ENCODE measurements at regions not wholly inside any gene's neighbourhood (a gene's known extent, or its start where the extent isn't known, plus 50 kb on each side); places are given as distances from the start of the nearest gene placed in this dataset.

DNA sequence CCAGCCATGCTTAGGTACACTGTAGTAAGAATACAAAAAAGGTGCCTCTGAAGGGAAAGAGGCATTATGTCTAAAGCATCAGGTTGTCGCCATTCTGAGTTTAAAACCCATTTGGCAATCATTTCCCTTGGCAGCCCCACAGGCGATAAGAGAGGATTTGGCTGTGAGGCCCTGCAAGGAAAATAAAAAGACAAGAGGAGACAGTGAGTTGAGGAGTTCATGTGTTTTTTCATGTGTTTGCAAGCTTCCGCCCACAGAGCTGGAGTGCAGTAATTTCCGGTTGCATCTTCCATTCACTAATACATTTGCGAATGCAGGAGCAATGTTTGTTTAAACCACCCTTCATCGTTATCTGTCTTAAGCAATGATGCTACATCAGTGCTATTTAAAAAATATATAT lies 138.5 kb upstream of the SOX4 start:
- Histone ChIP-seq H3K4me3 (no peak overlapping the region), H3K27me3 (no peaks in the 10 kb centered on the region), H3K4me1 (no peaks in the 10 kb centered on the region), H3K27ac (no peak overlapping the region), H3K9me3 (no peaks in the 10 kb centered on the region), H3K36me3 (no peaks in the 10 kb centered on the region)
- ATAC-seq (ENCODE audit: low FRiP score in 2 of 2) = no peak
- 59 to 73% methylated on average over 6 of the region's 6 CpGs for WGBS, 2 donors
- TF ChIP-seq POLR2AphosphoS5 (IDR thresholded peaks at IDR 0.05) (no peak), EP300 (IDR thresholded peaks at IDR 0.05) (no peak), POLR2A (IDR thresholded peaks at IDR 0.05) (no peak)
- TF ChIP-seq, protein P1, sequence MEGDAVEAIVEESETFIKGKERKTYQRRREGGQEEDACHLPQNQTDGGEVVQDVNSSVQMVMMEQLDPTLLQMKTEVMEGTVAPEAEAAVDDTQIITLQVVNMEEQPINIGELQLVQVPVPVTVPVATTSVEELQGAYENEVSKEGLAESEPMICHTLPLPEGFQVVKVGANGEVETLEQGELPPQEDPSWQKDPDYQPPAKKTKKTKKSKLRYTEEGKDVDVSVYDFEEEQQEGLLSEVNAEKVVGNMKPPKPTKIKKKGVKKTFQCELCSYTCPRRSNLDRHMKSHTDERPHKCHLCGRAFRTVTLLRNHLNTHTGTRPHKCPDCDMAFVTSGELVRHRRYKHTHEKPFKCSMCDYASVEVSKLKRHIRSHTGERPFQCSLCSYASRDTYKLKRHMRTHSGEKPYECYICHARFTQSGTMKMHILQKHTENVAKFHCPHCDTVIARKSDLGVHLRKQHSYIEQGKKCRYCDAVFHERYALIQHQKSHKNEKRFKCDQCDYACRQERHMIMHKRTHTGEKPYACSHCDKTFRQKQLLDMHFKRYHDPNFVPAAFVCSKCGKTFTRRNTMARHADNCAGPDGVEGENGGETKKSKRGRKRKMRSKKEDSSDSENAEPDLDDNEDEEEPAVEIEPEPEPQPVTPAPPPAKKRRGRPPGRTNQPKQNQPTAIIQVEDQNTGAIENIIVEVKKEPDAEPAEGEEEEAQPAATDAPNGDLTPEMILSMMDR (IDR thresholded peaks at IDR 0.05) = no peak
- DNase-seq = no peak

DNA sequence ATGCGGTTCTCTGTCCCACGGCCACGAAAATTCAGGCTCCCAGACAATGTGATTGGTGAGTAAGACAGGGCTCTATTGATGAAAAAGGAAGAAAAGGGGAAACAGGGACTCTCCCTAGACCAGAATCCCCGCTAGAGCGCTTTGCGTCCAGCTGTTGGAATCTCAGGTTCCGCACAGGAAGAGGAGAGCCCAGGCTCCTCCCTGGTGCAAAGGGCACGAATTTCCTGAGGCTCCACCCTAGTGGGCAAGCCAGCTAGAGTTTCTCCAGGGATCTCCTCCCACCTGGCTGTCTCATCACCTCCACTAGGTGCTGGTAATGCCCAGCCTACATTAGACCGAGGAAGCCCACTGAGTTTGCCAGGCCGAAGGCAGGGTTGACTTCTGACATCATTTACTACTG lies 135.9 kb upstream of the SOX4 start:
- WGBS, 2 donors = 94 to 97% methylated on average over 9 to 10 of the region's 10 CpGs
- no peak overlapping the region for H3K4me3 ChIP-seq
- no peaks in the 10 kb centered on the region for H3K27me3 ChIP-seq
- no peaks in the 10 kb centered on the region for H3K9me3 ChIP-seq
- DNase-seq (no peak), ATAC-seq (ENCODE audit: low FRiP score in 2 of 2) (no peak)
- H3K27ac ChIP-seq = no peak overlapping the region
- H3K4me1 ChIP-seq = no peaks in the 10 kb centered on the region
- no peak for TF ChIP-seq POLR2AphosphoS5 (IDR thresholded peaks at IDR 0.05)
- TF ChIP-seq EP300 (IDR thresholded peaks at IDR 0.05) = no peak
- TF ChIP-seq, protein P1 (IDR thresholded peaks at IDR 0.05) = no peak
- TF ChIP-seq POLR2A (IDR thresholded peaks at IDR 0.05) = no peak
- no peaks in the 10 kb centered on the region for H3K36me3 ChIP-seq

DNA sequence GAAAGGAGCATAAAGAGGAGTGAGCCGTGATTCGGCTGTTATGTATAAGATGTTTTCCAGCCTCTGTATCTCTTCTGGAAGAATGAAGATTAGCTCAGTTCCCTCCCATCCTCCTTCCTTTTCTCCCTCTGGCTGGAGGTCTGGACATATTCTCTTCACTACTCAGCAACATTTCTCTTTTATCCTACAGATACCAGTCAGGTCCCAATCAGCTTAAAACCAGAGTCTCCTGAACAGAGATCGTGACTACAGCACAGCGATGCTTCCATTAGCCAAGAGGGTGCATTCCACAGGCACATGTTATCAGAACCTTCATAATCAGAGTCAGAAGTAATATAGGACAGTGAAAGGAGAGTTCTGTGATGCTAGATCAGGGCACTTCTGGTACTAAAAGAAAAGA lies 133.9 kb upstream of the SOX4 start:
- ATAC-seq (ENCODE audit: low FRiP score in 2 of 2) (no peak), DNase-seq (no peak)
- no peaks in the 10 kb centered on the region for H3K4me1 ChIP-seq
- H3K9me3 ChIP-seq = no peaks in the 10 kb centered on the region
- H3K27ac ChIP-seq = no peak overlapping the region
- H3K36me3 ChIP-seq = no peaks in the 10 kb centered on the region
- WGBS, 2 donors = 80 to 94% methylated on average over 4 of the region's 4 CpGs
- no peak overlapping the region for H3K4me3 ChIP-seq
- no peaks in the 10 kb centered on the region for H3K27me3 ChIP-seq
- TF ChIP-seq, protein P1 (IDR thresholded peaks at IDR 0.05) = no peak
- TF ChIP-seq POLR2A (IDR thresholded peaks at IDR 0.05) (no peak), POLR2AphosphoS5 (IDR thresholded peaks at IDR 0.05) (no peak), EP300 (IDR thresholded peaks at IDR 0.05) (no peak)

DNA sequence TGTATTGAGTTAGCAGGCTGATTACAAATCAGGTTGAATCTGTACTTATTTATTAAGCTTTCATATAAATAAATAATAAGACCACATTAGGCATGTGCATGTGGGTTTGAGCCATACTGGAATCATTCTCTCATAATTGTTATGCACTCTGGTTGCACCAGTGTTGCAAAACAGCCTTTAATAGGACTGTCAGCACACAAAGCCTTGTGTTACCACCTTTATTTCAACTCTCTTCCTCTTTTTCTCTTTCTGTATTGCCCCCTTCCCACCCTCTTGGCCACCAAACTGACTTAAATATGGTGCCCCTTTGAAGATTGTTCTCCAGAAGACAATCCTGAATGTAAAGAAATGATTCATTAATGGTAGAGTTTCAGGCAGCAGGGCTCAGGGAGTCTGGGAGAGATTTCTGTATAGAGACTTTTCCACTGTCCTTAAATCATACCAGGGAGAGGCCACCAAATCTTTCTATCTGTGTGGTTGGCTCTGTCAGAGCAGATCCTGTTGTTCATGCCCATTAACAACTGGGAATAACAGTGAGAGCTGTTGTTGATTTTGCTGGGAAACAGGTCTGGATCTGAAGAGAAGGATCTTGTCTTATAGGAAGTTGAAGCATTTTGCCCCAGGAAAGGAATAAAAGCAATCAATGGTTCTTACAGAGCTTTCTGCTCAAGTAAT lies 131.6 kb upstream of the SOX4 start:
- H3K4me1 ChIP-seq = no peaks in the 10 kb centered on the region
- no peaks in the 10 kb centered on the region for H3K36me3 ChIP-seq
- TF ChIP-seq POLR2A (IDR thresholded peaks at IDR 0.05) (no peak), POLR2AphosphoS5 (IDR thresholded peaks at IDR 0.05) (no peak), EP300 (IDR thresholded peaks at IDR 0.05) (no peak)
- TF ChIP-seq, protein P1 (IDR thresholded peaks at IDR 0.05) = no peak
- no peak for DNase-seq
- H3K9me3 ChIP-seq = no peaks in the 10 kb centered on the region
- ATAC-seq (ENCODE audit: low FRiP score in 2 of 2) = no peak
- no peaks in the 10 kb centered on the region for H3K27me3 ChIP-seq
- H3K4me3 ChIP-seq = no peak overlapping the region
- peak overlapping the region in 1 of 4 donors; percentile 30 for H3K27ac ChIP-seq

DNA sequence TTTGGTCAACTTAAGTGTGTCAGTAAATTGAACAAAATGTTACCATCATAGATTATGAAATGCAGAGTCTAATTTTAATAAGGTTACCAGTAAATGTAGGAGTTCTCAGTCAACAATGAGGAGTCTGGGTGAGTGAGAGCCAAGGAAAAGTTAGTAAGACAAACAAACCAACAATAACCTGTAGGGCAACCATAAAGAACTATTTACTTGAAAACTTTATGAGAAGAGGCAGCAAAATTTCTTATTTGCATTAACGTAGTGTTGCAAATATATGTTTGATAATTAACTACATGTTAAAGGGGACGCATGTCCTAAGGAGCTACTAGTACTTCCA lies 131.1 kb upstream of the SOX4 start:
- H3K4me1 ChIP-seq = no peaks in the 10 kb centered on the region
- TF ChIP-seq, protein P1 (IDR thresholded peaks at IDR 0.05) = no peak
- TF ChIP-seq POLR2A (IDR thresholded peaks at IDR 0.05) (no peak), EP300 (IDR thresholded peaks at IDR 0.05) (no peak), POLR2AphosphoS5 (IDR thresholded peaks at IDR 0.05) (no peak)
- 85 to 86% methylated on average over 2 of the region's 2 CpGs for WGBS, 2 donors
- H3K4me3 ChIP-seq = no peak overlapping the region
- no peak overlapping the region for H3K27ac ChIP-seq
- DNase-seq (no peak), ATAC-seq (ENCODE audit: low FRiP score in 2 of 2) (no peak)
- H3K9me3 ChIP-seq = no peaks in the 10 kb centered on the region
- H3K27me3 ChIP-seq = no peaks in the 10 kb centered on the region
- H3K36me3 ChIP-seq = no peaks in the 10 kb centered on the region
